Stimulated activated naive CD4-positive, alpha-beta T cell (primary cell): ENCODE measurements at regions not wholly inside any gene's neighbourhood (a gene's known extent, or its start where the extent isn't known, plus 50 kb on each side); places are given as distances from the start of the nearest gene placed in this dataset.

Experiments
- DNase-seq, 6 experiments: peaks; one replicate each; lab custom pipeline; 2025; lab: John Stamatoyannopoulos, UW

DNA sequence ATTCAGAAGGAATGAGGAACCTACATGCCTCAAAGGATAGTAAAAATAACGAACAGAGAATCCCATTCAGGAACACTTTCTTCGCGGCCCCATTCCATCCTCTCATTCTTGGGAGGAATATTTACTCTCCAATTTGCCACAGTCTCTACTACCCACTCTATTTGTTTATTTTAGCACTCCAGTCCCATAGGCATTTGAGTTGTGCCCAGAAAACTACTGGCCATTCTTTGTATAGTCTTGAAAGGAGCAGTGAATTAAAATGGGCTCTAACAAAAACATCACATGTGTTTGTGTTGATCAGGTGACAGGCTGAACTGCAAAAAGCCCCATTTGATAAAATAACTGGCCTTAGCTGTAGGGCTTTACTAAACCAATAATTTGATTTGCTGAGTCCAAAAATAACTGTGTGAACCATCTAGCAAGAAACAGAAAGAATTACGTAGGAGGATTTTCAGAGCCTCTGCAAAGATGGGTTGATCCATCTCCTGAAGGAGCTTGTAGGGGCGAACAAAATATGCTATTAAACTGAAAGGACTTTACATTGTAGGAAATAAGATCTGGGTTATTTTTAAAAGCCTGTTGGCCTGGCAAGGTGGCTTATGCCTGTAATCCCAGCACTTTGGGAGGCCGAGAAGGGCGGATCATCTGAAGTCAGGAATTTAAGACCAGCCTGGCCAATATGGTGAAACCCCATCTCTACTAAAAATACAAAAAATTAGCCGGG is 142.3 kb upstream of the CPNE8 start:
- DNase-seq = no peak

- DNase-seq = no peak
Observed at GRCh38 chr12:39044754-39045153, 139.4 kb upstream of the CPNE8 start.

- DNase-seq = no peak
Observed at GRCh38 chr12:39043424-39043822, 138.0 kb upstream of the CPNE8 start.

DNA sequence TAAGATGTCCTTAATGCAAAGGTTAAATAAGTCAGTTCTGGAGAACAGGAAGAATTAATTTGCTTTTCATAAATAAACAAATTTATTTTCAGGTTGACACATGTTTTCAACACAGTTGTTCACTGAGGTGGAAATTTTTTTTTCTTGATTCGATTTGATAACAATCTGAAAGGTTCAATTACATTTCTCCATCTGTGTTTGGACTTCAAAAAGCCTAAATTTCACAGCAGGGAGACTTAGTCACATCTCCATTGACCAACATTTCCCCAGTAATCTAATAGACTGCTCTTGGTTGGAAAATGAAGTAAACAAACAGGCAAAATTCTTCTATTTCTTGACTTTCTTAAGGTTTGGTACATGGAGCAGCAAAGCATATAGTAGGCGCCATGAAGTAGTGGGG is 134.9 kb upstream of the CPNE8 start:
- DNase-seq = no peak

GRCh38 chr12:39037115-39037514 is 131.7 kb upstream of the CPNE8 start:
- no peak for DNase-seq

DNA sequence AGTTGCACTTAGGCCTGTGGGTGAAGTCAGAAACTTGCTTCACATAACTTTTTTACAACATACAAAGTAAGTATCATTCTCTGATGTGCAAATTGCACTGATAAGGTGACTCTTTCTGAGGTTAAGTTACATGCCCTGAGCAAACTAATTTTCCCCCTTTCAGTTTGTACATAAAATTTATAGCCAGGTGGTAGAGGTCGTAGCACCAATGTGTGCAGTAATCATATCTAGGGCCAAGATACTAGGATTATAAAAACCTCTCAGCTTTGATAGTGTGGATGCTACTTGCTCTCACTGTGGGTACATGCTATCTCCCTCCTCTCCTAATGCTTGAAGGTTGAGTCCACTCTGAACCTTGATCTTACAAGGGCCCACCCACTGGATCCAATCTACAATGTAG is 130.7 kb upstream of the CPNE8 start:
- no peak for DNase-seq

DNA sequence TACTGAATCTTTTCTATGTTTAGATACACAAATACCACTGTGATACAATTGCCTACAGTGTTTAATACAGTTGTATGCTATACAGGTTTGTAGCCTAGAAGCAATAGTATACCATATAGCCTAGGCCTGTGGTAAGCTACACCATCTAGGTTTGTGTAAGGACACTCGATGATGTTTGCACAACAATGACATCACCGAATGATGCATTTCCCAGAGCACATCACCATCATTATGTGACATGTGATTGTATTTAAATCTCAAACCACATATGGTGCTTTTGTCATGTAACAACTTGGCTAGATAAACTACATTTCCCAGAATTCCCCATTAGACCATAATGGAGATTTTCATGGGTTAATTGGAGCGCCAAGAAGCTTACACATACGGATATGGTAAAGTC is 128.4 kb upstream of the CPNE8 start:
- DNase-seq = no peak

GRCh38 chr12:39032448-39032847 is 127.1 kb upstream of the CPNE8 start:
- DNase-seq = no peak

- DNase-seq = no peak
Observed at GRCh38 chr12:39032034-39032433, 126.6 kb upstream of the CPNE8 start.

DNA sequence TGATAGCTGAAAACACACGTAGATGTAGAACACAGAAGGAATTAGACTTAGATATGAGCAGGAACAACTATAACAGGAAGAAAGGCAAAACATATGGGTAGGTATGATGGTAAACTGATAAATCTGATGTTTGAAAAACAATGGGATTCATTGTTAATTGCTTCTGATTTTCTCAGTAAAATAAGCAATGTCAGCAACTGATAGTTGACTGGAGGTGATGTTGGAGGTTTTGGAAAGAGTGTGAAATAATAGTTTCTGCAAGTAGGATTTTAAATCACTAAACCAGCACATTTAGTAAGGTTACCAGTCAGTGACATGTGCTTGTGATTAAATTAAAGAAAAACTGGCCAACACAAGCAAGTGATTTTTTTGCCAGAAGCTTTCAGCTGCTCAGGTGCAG is 123.0 kb upstream of the CPNE8 start:
- no peak for DNase-seq

GRCh38 chr12:39012870-39013269 is 107.5 kb upstream of the CPNE8 start:
- DNase-seq = no peak

- no peak for DNase-seq
Observed at GRCh38 chr12:39011166-39011565, 105.8 kb upstream of the CPNE8 start.

GRCh38 chr12:39010406-39010805 is 105.0 kb upstream of the CPNE8 start:
- DNase-seq = no peak

- no peak for DNase-seq
Observed at GRCh38 chr12:39007619-39008018, 102.2 kb upstream of the CPNE8 start.

DNA sequence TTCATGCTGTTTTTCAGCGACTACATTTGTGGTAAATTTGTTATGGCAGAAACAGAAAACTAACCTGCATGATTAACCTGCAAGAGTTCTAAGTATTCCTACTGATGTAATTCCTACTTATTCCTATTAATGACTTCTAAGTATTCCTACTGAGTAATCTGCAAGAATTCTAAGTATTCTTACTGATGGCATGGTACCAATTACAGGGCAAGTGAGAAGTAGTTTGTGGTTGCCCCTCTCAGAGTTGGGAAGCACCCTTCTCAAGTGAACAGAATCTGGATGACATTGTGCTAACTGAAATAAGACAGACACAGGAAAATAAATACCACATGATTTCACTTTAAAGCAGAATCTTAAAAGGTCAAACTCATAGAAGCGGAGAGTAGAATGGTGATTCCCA is 100.9 kb upstream of the CPNE8 start:
- DNase-seq = no peak

- DNase-seq = no peak
Observed at GRCh38 chr12:39005671-39006070, 100.3 kb upstream of the CPNE8 start.

- DNase-seq = no peak
Observed at GRCh38 chr12:39003541-39004155, 98.3 kb upstream of the CPNE8 start.

DNA sequence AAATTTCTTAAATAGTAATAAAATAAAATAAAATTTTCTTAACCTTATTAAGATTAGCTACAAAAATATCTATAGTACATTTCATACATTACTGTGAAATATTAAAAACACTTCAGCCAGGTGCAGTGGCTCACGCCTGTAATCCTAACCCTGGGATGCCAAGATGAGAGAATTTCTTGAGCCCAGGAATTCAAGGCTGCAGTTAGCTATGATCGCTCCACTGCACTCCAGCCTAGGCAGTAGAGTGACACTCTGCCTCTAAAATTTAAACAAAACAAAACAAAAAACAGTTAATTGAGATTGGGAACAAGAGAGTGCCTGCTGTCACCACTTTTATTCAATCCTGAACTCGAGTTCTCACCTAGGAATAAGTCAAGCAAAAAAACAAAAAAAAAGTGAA is 95.0 kb upstream of the CPNE8 start:
- DNase-seq = no peak

DNA sequence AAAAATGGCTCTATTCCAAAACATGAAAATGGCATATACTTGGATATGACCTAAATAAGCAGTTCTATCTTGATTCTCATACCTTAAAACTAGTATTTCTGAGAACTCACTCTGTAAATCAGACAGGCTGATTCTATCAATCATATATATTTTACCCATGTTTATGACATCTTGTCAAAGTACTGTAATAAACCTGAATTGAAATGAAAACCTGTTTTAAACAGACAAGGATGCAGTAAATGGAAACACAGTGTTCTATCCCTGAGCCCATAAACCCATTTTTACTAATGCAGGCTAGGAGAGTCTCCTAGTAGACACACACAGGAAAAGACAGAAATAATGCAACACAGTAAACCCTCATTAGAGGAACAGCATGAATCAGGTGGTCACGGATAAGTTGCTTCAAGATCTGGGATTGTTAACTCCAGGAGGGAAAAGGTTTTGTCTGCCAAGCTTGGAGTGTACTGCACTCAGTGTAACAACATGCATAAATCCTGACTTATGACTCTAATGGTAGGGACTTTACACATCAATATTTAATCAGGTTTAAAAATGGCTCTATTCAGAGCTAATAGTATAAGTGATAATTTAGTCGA is 93.6 kb upstream of the CPNE8 start:
- DNase-seq = no peak

DNA sequence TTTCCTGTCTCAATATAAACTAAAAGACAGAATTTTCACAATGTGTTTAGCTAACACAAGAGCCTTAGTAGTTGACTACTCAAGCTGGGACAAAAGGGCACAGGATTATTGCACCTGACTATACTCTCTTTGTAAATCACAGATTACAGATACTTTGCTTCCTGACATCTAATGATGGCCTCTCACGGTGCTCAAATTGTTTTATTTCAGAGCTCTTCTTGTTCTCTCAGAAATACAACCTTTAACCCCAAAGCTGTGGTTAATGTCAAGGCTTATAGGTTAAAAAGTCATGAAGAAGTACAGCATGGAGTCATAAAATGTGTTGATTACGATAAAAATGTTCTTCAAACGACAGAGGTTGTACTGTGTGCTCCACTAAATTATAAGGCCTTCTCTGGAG is 89.9 kb upstream of the CPNE8 start:
- DNase-seq = no peak

DNA sequence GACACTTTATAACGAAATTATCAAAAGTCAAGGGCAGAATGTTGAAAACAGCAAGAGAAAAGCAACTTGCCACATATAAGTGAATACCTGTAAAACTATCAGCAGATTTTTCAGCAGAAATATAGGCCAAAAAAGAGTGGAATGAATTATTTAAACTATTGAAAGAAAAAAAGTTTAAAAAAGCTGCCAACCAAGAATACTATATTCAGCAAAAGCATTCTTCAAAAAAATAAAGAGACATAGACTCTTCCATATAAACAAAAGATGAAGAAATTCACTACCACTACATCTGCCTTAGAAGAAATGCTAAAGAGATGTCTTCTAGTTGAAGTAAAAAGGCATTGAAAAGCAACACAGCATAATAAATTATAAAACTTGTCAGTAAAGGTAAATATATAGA is 80.6 kb upstream of the CPNE8 start:
- no peak for DNase-seq

DNA sequence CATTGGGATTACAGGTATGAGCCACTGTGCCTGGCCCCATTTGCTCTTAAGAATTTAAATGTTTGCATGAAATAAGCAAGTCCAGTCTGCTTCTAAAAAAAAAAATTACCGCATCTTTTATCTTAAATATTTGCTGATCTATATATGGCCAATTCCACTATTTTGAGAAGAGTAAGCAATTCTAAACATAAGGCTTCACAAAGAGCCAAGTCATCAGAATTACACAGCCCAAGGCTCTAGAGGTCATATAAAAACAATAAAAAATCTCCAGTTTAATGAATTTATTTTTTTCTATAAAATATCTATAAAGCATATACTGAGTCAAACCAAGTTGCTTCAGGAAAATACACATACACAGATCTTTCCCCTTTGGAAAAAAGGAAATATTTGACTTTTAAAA is 79.0 kb upstream of the CPNE8 start:
- no peak for DNase-seq

- DNase-seq = no peak
Observed at GRCh38 chr12:38983117-38983571, 77.8 kb upstream of the CPNE8 start.

GRCh38 chr12:38977132-38977531 is 71.7 kb upstream of the CPNE8 start:
- no peak for DNase-seq
